Peyer's patch (tissue), 4 donors: ENCODE measurements at regions not wholly inside any gene's neighbourhood (a gene's known extent, or its start where the extent isn't known, plus 50 kb on each side); places are given as distances from the start of the nearest gene placed in this dataset.

Experiments used
- CTCF ChIP-seq, 6 experiments: fragments of 450-650 bp in 4 of 6; fragments of 200-600 bp in 2 of 6; sonication (generic) in 1 of 6; IDR thresholded peaks; one replicate each; pipeline ENCODE4 v1.5.1; 2017 to 2019; ENCODE audit warnings: antibody characterized with exemption in 6 of 6, mild to moderate bottlenecking in 3 of 6, moderate library complexity in 1 of 6
- POLR2A ChIP-seq, 2 donors: fragments of 450-650 bp; IDR thresholded peaks; one replicate each; pipeline ENCODE4 v1.5.1; 2017; ENCODE audit warnings: antibody characterized with exemption in 2 of 2, mild to moderate bottlenecking in 2 of 2, moderate library complexity in 2 of 2

DNA sequence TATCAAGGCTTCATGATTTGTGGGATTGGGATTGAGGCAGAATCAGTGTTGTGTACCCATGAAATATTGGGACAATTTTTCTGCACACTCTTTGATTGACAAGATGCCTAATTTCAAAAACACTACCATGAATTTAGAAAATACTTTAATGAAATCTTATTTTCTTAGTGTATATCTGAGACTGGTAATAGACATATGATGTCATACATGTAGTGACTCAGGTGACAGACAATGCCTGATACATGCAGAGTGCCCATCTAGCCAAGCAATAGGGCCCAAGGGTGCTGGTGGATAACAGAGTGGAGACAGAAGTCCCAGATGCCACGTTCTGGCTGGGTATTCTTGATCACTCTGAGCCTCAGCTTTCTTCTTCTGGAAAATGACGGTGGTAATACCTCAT, 279.6 kb upstream of the ARID1B start:
- TF ChIP-seq POLR2A (IDR thresholded peaks at IDR 0.05) (no peak), CTCF (IDR thresholded peaks at IDR 0.05) (no peak)
